HepG2 (cell line): ENCODE measurements at regions not wholly inside any gene's neighbourhood (a gene's known extent, or its start where the extent isn't known, plus 50 kb on each side); places are given as distances from the start of the nearest gene placed in this dataset.

Experiments used
- ATAC-seq: fragments of 200-7000 bp; cut with Tn5 transposase; 3 replicates; pipeline ENCODE4 v1.9.1; 2020; ENCODE audit warnings: mild to moderate bottlenecking, moderate library complexity
- BruUV-seq: library from RNA; stranded (reverse); fragments of 400-500 nt; replicated peaks from 2 replicates; lab custom pipeline; 2021; lab: Mats Ljungman, UMichigan
- CTCF ChIA-PET: fragments of 300-600 bp; formaldehyde crosslinking; extraction: SDS; loops from one replicate; lab custom pipeline; 2021; ENCODE audit warnings: low total read pairs, inconsistent platforms, low intra/inter-chr PET ratio; lab: Yijun Ruan, JAX
- POLR2A ChIA-PET: fragments of 350-600 bp; sonication (Branson Sonifier 250); formaldehyde crosslinking; loops from one replicate; lab custom pipeline; 2020; ENCODE audit warnings: antibody characterized with exemption, inconsistent platforms; lab: Yijun Ruan, JAX
- DNase-seq: peaks from one replicate; pipeline ENCODE4 v3.0.0-alpha.2; 2015; ENCODE audit warnings: low spot score
- FAIRE-seq: peaks from 3 replicates; lab custom pipeline; 2011; peaks lifted over from hg19 to GRCh38; lab: Jason Lieb, UNC
- H2AFZ ChIP-seq: one replicate; pipeline ENCODE4 v1.6.1; 2011; ENCODE audit warnings: low read length, inconsistent platforms
- H3K27ac ChIP-seq: fragments of 300-600 bp; 3 replicates; pipeline ENCODE4 v1.8.0; 2011; ENCODE audit warnings: mixed run types, mild to moderate bottlenecking, mixed read lengths, low read length, inconsistent platforms; ENCODE audit not compliant: insufficient read depth; ENCODE audit errors: extremely low read length
- H3K27me3 ChIP-seq, 2 experiments: fragments of 200-600 bp in 1 of 2; 2 replicates in 1 of 2; 3 replicates in 1 of 2; pipeline versions ENCODE4 v1.6.0 to v1.8.0; 2011; ENCODE audit warnings: low read length in 2 of 2, mild to moderate bottlenecking in 2 of 2, moderate library complexity in 2 of 2, inconsistent platforms in 1 of 2; ENCODE audit not compliant: insufficient read depth in 2 of 2, control insufficient read depth in 1 of 2
- H3K36me3 ChIP-seq, 2 experiments: fragments of 200-600 bp in 1 of 2; replicated peaks in 1 of 2; 2 replicates in 1 of 2; 3 replicates in 1 of 2; pipeline versions ENCODE4 v1.5.1 to v1.8.0; 2011; ENCODE audit warnings: low read length in 2 of 2, inconsistent platforms in 1 of 2; ENCODE audit not compliant: insufficient read depth in 2 of 2, control insufficient read depth in 1 of 2
- H3K4me1 ChIP-seq: 2 replicates; pipeline ENCODE4 v1.5.1; 2012; ENCODE audit warnings: low read length, inconsistent platforms; ENCODE audit not compliant: insufficient read depth
- H3K4me2 ChIP-seq: 2 replicates; pipeline ENCODE4 v1.6.0; 2011; ENCODE audit warnings: low read depth, low read length, inconsistent platforms
- H3K4me3 ChIP-seq, 3 experiments: fragments of 200-600 bp in 1 of 3; sonication (generic), shearing (Covaris generic) in 1 of 3; replicated peaks in 1 of 3; 2 replicates each; pipeline ENCODE4 v1.5.1; 2011 to 2016; ENCODE audit warnings: low read length in 3 of 3, inconsistent platforms in 2 of 3, low read depth in 2 of 3, mild to moderate bottlenecking in 2 of 3, control low read depth in 1 of 3, mixed read lengths in 1 of 3; ENCODE audit not compliant: insufficient read depth in 1 of 3
- H3K79me2 ChIP-seq: one replicate; pipeline ENCODE4 v1.6.1; 2011; ENCODE audit warnings: low read length, inconsistent platforms; ENCODE audit not compliant: insufficient read depth
- H3K9ac ChIP-seq: 2 replicates; pipeline ENCODE4 v1.6.0; 2011; ENCODE audit warnings: mild to moderate bottlenecking, low read depth, low read length, inconsistent platforms; ENCODE audit not compliant: insufficient read depth
- H3K9me3 ChIP-seq: 2 replicates; pipeline ENCODE4 v1.5.1; 2012; ENCODE audit warnings: mild to moderate bottlenecking, low read length
- H4K20me1 ChIP-seq: 2 replicates; pipeline ENCODE4 v1.6.0; 2011; ENCODE audit warnings: inconsistent platforms, mild to moderate bottlenecking, low read length, moderate library complexity; ENCODE audit not compliant: insufficient read depth
- DDIT3 ChIP-seq: sonication (generic); formaldehyde crosslinking; IDR thresholded peaks from 2 replicates; pipeline ENCODE4 v1.4.0; 2020; ENCODE audit warnings: mild to moderate bottlenecking, missing genetic modification reagents
- GLMP ChIP-seq: sonication (generic); formaldehyde crosslinking; IDR thresholded peaks from 2 replicates; pipeline ENCODE4 v1.9.0; 2021; ENCODE audit warnings: missing genetic modification reagents, mild to moderate bottlenecking, borderline replicate concordance
- NKX3-1 ChIP-seq: sonication (generic); formaldehyde crosslinking; IDR thresholded peaks from 2 replicates; pipeline ENCODE4 v1.5.0; 2020; ENCODE audit warnings: missing genetic modification reagents
- SALL1 ChIP-seq: sonication (generic); formaldehyde crosslinking; IDR thresholded peaks from 2 replicates; pipeline ENCODE4 v1.8.0; 2022; ENCODE audit warnings: mild to moderate bottlenecking, missing genetic modification reagents
- SRF ChIP-seq: IDR thresholded peaks from 2 replicates; pipeline ENCODE4 v1.6.1; 2011; ENCODE audit warnings: mild to moderate bottlenecking, low read depth, low read length, moderate library complexity
- ZBTB38 ChIP-seq: sonication (generic); formaldehyde crosslinking; IDR thresholded peaks from 2 replicates; pipeline ENCODE4 v1.5.1; 2020; ENCODE audit warnings: mild to moderate bottlenecking, missing genetic modification reagents
- ZBTB7B ChIP-seq: sonication (generic); formaldehyde crosslinking; IDR thresholded peaks from 2 replicates; pipeline ENCODE4 v1.4.0; 2020; ENCODE audit warnings: missing genetic modification reagents
- ZNF260 ChIP-seq: sonication (generic); formaldehyde crosslinking; IDR thresholded peaks from 2 replicates; pipeline ENCODE4 v1.4.0; 2020; ENCODE audit warnings: missing genetic modification reagents, low read depth, mild to moderate bottlenecking, borderline replicate concordance
- ZNF605 ChIP-seq: sonication (generic); formaldehyde crosslinking; IDR thresholded peaks from 2 replicates; pipeline ENCODE4 v1.8.0; 2022; ENCODE audit warnings: mild to moderate bottlenecking, missing genetic modification reagents
- ZNF615 ChIP-seq: sonication (generic); formaldehyde crosslinking; IDR thresholded peaks from 2 replicates; pipeline ENCODE4 v1.5.0; 2020; ENCODE audit warnings: mild to moderate bottlenecking, missing genetic modification reagents, borderline replicate concordance
- ZNF619 ChIP-seq: sonication (generic); formaldehyde crosslinking; IDR thresholded peaks from 2 replicates; pipeline ENCODE4 v1.4.0; 2020; ENCODE audit warnings: mild to moderate bottlenecking, missing genetic modification reagents
- WGBS: methylation state at CpG from one replicate; pipeline ENCODE4 v1.1.6; 2017; ENCODE audit warnings: low lambda C conversion rate; 5-methylcytosine and 5-hydroxymethylcytosine counted together
- in situ Hi-C: cut with HindIII; loops from 2 replicates; pipeline ENCODE4 v1.10.0; 2017; ENCODE audit warnings: low pct_unique_long_range_greater_than_20kb; ENCODE audit not compliant: extremely low pct_ligation_motif_present
- intact Hi-C: fragments of 100-400 bp; cut with micrococcal nuclease; formaldehyde crosslinking; loops from one replicate; pipeline ENCODE4 v1.10.0; 2022; ENCODE audit not compliant: unreplicated experiment
- TF ChIP-seq, protein P1 (sequence below): IDR thresholded peaks from 2 replicates; pipeline ENCODE4 v1.6.1; 2016; ENCODE audit warnings: missing compliant biosample characterization, missing genetic modification reagents, borderline replicate concordance

- Histone ChIP-seq H2AFZ (no peak overlapping the region), H3K4me3 (no peak overlapping the region), H3K27me3 (no peaks in the 10 kb centered on the region), H4K20me1 (no peaks in the 10 kb centered on the region), H3K36me3 (no peaks in the 10 kb centered on the region), H3K9ac (no peak overlapping the region), H3K9me3 (no peaks in the 10 kb centered on the region), H3K79me2 (no peaks in the 10 kb centered on the region), H3K4me1 (no peaks in the 10 kb centered on the region), H3K4me2 (no peak overlapping the region), H3K27ac (no peak overlapping the region)
- ChIA-PET POLR2A (no interaction called here), CTCF (no interaction called here)
- intact Hi-C loops, result no loop called here
- in situ Hi-C loops, result no loop called here
- FAIRE-seq, result no peak
- DNase-seq, result no peak
- BruUV-seq, result no TSS peak
- ATAC-seq, result no peak
- 0% methylated on average over 2 of the region's 2 CpGs for WGBS
- TF ChIP-seq, protein P1, sequence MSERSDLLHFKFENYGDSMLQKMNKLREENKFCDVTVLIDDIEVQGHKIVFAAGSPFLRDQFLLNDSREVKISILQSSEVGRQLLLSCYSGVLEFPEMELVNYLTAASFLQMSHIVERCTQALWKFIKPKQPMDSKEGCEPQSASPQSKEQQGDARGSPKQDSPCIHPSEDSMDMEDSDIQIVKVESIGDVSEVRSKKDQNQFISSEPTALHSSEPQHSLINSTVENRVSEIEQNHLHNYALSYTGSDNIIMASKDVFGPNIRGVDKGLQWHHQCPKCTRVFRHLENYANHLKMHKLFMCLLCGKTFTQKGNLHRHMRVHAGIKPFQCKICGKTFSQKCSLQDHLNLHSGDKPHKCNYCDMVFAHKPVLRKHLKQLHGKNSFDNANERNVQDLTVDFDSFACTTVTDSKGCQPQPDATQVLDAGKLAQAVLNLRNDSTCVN (CRISPR knock-in tag), result no peak
Measured at GRCh38 chr3:109228391-109229080, 87.8 kb downstream of the DPPA2 start.

DNA sequence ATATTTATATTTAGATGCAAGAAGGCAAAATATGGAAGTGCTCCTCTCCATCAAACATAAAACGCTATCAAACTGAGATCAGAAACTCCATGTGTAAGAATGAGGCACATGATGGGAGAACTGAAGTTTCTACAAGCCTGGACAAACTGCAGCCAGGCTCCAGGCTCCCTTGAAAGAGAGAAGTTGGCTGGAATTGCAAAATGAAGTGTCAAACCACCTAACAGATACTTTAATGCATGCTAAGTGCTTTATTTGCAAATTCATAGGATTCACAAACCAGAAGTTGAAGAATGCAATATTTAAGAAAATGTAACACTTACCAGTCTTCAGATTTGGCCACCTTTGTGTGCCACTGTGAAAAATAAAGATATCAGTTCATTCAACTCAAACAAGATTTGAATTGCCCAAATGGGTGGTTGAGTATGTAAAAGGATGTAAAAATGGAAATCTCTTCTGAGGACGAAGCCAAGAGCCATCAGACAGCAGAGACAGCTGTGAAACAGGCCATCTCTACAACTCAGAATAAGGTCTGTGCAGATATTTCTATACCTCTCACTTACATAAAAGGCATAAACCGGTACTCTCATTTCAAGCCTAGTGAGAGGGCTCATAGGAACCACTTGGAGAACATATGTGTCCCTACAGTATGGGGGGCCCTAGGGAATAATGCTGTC, 87.0 kb downstream of the DPPA2 start:
- no TSS peak for BruUV-seq
- in situ Hi-C loops, result no loop called here
- Histone ChIP-seq H3K4me3 (no peak overlapping the region), H3K79me2 (no peaks in the 10 kb centered on the region), H3K27me3 (no peaks in the 10 kb centered on the region), H3K27ac (no peak overlapping the region), H4K20me1 (no peaks in the 10 kb centered on the region), H3K36me3 (no peaks in the 10 kb centered on the region), H3K9ac (no peak overlapping the region), H3K9me3 (no peaks in the 10 kb centered on the region), H3K4me1 (no peaks in the 10 kb centered on the region), H3K4me2 (no peak overlapping the region)
- CTCF ChIA-PET, result no interaction called here
- intact Hi-C loops, result no loop called here
- POLR2A ChIA-PET, result no interaction called here
- WGBS, result 35% methylated on average over 3 of the region's 3 CpGs
- no peak for TF ChIP-seq DDIT3 (CRISPR knock-in tag)
- no peak for TF ChIP-seq SRF
- TF ChIP-seq ZNF619 (CRISPR knock-in tag), result no peak
- TF ChIP-seq ZBTB7B (CRISPR knock-in tag), result no peak
- no peak for TF ChIP-seq NKX3-1 (CRISPR knock-in tag)
- TF ChIP-seq ZNF605, result no peak
- no peak for TF ChIP-seq ZNF615 (CRISPR knock-in tag)
- no peak for TF ChIP-seq GLMP (CRISPR knock-in tag)
- no peak for TF ChIP-seq ZBTB38 (CRISPR knock-in tag)
- no peak for TF ChIP-seq SALL1 (CRISPR knock-in tag)
- TF ChIP-seq ZNF260 (CRISPR knock-in tag), result no peak
- TF ChIP-seq, all 625 proteins: peak for 0
- no peak for DNase-seq
- FAIRE-seq, result no peak
- H2AFZ ChIP-seq, result no peak overlapping the region
- no peak for ATAC-seq
